CD4-positive, alpha-beta T cell treated with Interferon alpha-2 for 1 hour (primary cell): ENCODE measurements at regions not wholly inside any gene's neighbourhood (a gene's known extent, or its start where the extent isn't known, plus 50 kb on each side); places are given as distances from the start of the nearest gene placed in this dataset.

Experiments
- DNase-seq, 2 donors: peaks; one replicate each; pipeline ENCODE4 v3.0.0-alpha.2; 2020 to 2022

DNA sequence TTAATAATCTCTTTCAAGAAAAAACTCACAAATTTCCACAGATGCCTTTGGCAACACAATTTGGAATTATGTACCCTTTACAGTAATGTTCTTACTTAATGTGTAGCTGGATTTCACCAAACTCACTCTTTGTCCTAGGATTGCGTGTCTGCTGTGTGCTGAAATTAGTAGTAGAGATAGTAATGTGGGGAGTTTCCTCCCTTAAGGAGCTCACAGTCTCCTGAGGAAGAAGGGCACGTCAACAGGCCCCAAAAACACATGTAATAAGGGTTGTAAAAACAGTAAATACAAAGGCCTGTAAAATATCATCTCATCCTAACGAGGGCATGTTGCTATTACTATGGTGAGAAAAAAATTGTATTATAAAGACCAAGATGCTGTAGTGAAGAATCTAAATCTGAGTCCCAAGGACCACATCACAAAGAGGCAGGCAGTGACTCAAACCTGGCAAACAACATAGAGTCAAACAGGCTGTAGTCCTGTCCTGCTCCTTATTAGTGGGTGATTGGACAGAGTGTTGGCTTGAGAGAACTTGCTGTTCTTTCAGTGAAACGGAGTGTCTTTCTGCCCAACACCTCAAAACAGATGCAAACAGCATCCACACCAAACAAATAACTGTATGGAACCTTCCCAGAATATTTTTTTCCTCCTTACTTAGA lies 83.2 kb upstream of the PAPPA start:
- DNase-seq, result no peak

DNA sequence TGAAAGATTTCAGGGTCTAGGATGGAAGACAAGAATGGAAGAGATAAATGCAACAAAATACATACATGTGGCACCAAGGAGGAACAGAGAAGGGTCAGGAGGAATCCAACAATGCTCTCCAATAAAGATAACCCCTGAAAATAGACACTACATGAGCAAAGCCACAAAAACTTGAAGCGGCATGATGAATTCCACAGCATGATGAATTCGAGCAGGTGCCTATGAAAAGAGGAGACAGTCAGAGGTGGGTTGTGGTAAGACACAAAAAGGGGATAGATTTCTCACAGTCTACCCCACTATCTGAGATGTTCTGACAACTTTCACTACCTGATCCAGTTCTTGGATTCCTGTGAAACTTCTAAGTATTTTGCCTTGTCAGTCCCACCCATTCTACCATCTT lies 81.5 kb upstream of the PAPPA start:
- no peak for DNase-seq

DNA sequence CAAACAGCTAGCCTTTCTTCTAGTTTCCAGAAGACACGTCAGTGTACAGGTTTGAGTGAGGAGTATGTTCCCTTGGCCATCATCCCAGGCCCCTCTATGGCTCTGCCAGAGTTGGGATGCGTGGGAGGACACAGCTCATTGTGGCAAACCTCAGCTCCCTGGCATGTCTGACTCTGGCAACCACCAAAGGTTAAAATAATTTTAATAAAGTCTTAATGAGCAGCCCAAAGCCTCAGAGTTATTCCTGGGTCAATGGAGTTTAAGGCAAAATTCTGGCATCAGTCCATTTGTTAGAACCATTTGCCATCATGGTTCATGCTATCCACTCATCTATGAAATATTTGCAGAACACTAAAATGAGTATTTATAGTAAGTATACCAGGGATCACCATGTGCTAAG lies 79.8 kb upstream of the PAPPA start:
- DNase-seq, result no peak

DNA sequence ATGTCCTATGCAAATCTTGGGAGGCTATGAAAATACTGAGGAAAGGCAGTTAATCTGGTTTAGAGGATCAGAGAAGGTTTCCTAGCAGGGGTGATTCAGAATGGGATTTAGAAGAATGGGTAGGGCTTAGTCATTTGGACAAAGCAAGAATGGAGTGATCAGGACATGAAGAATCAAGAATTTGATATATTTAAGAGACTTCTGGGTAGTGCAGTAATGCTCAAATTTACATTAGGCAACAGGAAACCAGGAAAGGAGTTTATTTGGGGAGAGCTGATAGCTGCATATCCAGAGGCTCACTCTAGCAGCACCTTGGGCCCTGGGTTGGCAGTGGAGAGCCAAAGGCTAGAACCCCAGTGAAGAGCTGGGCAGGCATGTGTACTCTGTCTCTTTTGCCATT lies 78.9 kb upstream of the PAPPA start:
- no peak for DNase-seq

GRCh38 chr9:116075191-116075590 lies 78.4 kb upstream of the PAPPA start:
- DNase-seq, result no peak

- DNase-seq, result no peak
Measured at GRCh38 chr9:116078640-116079039, 75.0 kb upstream of the PAPPA start.

- DNase-seq, result no peak
Measured at GRCh38 chr9:116080561-116080960, 73.0 kb upstream of the PAPPA start.

- DNase-seq, result no peak
Measured at GRCh38 chr9:116081435-116082115, 72.0 kb upstream of the PAPPA start.

DNA sequence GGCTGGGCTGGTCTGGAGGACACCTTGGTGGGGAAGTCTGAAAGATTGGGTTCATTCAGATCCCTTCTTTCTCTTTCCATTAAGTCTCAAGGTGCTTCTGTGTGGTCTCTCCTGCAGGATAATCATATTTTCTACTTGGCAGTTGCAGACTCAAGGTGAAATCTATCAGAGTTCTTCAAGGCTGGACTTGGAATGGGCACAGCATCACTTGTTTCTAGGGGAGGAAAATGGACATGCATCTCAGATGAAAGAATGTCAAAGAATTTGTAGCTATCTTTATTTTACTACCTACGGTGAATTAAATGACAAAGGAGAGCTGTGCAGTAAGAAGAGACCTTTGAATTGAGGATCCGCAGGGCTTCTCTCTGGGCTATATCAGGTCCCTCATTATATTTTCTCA lies 69.8 kb upstream of the PAPPA start:
- no peak for DNase-seq

DNA sequence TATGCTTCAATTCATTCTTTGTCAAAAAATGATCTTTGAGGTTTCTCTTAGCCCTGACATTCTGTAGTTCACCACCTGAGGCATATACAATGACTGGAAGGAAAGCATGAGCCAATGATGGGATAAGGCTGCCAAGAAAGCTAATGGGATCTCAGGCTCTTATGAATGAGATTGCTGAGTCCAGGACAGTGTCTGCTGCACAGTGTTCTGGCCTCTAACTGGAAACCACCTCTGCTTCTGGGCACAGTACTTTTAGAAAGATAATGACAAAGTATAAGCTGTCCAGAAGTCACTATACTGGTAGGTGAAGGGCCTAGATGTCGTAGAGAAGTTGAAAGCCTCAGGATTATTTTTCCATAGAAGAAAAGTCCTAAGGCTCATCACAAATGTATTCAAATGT lies 69.1 kb upstream of the PAPPA start:
- DNase-seq, result no peak

DNA sequence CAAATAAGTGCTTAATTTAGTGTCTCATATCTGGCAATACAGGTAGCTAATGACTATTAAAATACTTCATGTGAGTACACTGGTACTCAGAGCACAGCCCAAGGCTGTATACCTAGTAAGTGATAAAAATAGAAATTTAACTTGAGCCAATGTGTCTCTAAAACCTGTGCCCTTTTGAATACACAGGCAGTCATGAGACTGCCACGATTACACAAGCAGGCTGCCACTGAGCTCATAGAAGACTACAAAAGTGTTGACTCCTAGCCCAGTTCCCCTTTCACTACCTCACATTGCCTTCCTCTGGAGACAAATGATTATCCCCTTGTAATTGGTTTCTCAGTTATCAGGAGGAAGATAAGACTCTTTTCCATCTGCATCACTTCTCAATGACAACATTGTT lies 66.3 kb upstream of the PAPPA start:
- no peak for DNase-seq

DNA sequence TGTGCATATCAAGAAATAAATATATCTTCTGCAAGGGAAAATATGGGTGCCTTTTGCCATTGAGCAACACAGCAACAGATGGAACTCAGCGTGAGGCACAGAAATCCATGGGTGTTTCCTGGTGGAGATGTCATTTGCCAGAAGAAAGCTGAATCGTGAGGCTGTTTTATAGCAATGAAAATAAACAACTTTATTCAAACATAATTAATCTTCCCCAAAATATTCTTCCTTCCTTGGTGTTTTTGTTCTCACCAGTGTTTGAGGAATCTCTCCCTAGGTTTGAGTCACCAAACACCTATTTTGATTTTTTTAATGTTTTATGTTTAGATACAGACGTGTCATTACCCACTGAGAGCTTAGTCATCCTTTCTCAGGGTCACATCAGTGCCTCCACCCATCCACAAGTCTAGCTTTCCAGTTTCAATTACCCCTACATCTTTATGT lies 65.8 kb upstream of the PAPPA start:
- DNase-seq, result no peak

DNA sequence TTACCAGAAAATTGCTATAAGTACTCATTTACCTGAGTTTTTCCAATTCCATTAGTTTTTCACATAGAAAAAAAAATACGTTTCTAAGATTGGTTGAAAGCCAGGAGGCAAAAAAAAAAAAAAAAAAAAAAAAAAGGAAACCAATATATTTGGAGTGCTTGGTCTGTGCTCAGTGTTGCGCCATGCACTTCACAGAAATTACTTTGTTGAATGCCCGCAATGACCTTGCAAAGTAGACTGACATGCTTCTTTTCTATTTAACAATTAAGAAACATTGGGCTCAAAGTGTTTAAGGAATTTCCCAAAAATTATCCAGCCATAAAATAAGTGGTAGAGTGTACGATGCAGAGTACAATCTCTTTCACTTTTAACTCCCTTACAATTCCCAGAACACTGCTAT lies 65.2 kb upstream of the PAPPA start:
- DNase-seq, result no peak

- DNase-seq, result no peak
Measured at GRCh38 chr9:116090030-116090770, 63.4 kb upstream of the PAPPA start.

DNA sequence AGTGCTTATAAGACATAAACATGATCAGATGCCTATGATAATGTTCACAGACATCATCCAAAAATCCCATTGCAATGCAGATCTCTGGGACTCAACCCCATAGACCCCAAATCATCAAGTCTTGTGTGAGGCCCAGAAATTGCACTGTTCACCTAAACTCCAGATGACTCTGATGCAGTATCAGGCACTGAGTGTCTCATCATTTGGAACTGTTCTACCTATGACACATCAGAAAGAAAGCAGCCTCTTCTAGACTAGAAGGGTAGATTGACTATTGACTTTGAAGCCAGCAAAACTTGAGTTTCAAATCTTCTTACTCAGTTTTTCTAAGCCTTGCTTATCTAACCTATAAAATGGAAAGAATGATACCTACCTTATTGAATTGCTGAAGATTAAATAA lies 58.7 kb upstream of the PAPPA start:
- DNase-seq, result no peak

- no peak for DNase-seq
Measured at GRCh38 chr9:116095403-116095802, 58.2 kb upstream of the PAPPA start.

- DNase-seq, result no peak
Measured at GRCh38 chr9:116096046-116096445, 57.5 kb upstream of the PAPPA start.

GRCh38 chr9:116096853-116097252 lies 56.7 kb upstream of the PAPPA start:
- no peak for DNase-seq

DNA sequence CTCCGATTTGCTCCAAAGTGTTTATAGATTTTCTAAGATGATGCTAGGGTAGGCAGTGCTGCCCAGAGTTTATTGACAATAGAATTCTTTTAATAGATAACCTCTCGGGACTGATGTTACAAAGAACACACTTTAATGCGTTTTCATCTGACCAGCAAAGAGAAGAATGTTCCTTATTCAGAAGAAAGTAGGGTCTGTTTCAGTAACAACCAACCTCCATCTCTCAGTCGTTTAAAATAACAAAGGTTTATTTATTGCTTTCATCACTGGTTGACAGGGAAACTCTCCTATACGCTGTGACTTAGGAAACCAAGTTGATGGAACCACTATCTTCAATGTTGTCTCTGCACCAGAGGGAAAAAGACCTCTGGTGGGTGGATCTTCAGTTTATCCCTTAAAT lies 55.1 kb upstream of the PAPPA start:
- DNase-seq, result no peak

DNA sequence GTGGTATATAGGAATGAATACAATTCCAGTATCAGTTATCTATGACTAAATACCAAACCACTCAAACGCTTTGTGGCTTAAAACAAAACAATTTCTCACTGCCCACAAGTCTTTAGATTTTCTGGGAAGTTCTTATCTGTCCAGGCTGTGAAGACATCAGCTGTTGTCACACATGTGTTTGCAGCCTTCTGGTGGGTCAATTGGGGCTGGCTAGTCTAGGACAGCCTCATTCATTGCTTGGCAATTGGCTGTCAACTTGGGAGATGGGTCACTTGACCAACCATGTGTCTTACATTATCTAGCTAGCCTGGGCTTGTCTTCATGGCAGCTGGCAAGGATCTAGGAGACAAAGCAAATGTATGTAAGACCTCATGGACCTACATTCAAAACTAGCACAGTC lies 53.8 kb upstream of the PAPPA start:
- no peak for DNase-seq

GRCh38 chr9:116100711-116101121 lies 52.9 kb upstream of the PAPPA start:
- no peak for DNase-seq

- no peak for DNase-seq
Measured at GRCh38 chr9:116101516-116101915, 52.1 kb upstream of the PAPPA start.

GRCh38 chr9:116102596-116102995 lies 51.0 kb upstream of the PAPPA start:
- no peak for DNase-seq
